HG03280 (cell line): ENCODE measurements at regions not wholly inside any gene's neighbourhood (a gene's known extent, or its start where the extent isn't known, plus 50 kb on each side); places are given as distances from the start of the nearest gene placed in this dataset.
"Not testable (repeated sequence)": the region's sequence is repeated elsewhere in the genome, so short reads cannot be mapped to it uniquely, and the experiment has no call there.

Experiments used
- ATAC-seq: cut with Tn5 transposase; IDR thresholded peaks from one replicate; pipeline ENCODE4 v1.9.1; 2021; ENCODE audit warnings: mild to moderate bottlenecking, moderate library complexity; ENCODE audit not compliant: unreplicated experiment

DNA sequence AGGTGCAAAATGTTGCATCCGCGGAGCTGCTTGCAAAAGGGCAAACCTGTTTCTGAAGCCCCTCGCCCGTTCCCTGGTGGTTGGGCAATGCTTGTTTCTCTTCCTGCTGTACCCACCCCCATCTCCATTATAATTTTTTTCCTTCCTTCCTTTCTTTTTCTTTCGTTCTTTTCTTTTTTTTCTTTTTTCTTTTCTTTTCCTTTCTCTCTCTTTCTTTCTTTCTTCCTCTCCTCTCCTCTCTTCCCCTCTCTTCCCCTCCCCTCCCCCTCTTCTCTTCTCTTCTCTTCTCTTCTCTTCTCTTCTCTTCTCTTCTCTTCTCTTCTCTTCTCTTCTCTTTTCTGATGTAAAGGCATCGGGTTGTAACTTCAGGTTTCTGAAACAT lies 278.2 kb downstream of the GATA3 start:
- ATAC-seq, result no peak

DNA sequence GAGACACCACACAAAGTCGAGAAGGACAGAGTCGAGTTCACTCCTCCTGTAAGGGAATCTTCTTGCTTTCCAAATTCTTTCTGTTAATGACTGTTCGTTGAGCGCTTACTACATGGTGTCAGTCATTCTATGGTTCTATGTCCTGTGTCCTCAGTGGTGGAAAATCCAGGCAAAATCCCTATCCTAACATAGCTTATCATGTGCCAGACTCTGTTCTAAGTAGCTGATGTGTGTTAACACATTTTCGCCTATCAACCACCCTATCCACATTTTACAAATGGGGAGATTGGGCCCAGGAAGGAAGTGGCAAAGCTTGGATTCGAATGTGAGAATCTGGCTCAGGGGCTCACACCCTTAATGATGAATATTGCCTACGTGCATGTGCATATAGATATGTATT lies 280.1 kb downstream of the GATA3 start:
- ATAC-seq, result no peak

DNA sequence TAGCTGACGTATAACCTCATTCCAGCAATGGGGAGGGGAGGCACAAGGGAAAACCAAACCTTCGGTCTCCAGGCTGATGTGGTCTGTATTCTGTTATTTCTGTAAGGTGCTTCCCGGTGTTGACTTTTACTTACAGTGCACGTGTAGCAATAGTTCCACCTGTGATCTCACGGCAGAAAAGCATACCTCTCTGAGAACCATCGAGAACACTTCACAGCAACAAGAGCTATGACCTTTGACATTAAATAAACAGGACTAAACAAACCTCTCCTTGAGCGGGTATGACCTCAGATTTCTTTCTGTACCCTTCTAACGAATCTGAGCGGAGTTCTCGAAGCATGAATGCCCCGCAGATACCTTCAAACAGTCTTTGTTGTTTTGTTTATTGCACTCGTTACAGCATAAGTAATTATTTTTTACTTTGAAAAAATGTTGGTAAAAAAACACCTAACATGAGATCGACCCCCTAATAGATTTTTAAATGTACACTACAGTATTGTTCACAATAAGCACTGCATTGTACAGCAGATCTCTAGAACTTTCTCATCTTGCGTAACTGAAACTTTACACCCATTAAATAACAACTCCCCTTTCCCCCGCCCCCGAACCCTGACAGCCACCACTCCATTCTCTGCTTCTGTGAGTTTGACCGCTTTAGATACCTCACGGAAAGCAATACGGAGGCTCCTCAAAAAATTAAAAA lies 282.3 kb downstream of the GATA3 start:
- no peak for ATAC-seq

DNA sequence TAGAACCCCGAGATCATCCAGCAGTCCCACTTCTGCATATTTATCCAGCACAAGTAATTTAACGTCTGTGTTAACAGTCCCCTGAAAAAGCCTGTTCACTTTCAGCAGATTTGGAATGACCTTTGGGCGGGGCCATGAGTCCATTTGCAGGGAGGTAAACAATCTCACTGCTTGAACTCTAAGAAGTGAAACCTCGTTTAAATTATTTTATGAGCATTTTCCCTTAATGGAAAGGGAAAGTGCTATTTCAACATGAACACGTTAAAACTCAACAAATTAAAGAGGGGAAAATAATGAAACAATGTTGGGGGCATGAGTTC lies 282.8 kb downstream of the GATA3 start:
- no peak for ATAC-seq

DNA sequence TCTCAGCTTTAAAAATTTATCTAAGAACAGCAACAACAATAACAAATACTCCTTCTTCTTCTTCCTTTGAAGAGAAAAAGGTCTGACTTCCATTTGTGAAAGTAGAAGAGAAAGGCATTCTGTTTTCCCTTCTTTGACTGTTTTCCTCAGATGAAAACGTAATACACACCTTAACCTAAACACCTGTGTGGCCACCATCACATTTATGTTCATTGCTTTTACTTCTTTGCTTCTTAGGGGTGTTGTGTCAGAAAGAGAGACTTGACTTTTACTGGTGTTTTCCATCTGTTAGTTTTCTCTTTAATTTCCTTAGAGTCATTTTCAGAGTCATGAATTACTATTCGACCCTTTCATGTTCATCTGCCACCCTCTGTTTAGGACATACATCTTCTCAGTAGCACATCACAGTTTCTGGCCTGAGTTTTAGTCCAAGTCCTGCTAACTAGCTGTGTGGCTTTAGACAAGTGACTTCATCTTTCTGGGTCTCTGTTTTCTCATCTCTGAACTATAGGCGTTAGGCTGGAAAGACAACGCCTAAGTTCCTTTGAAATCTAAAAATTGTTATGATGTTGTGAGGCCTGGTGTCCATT lies 283.8 kb downstream of the GATA3 start:
- ATAC-seq, result no peak

DNA sequence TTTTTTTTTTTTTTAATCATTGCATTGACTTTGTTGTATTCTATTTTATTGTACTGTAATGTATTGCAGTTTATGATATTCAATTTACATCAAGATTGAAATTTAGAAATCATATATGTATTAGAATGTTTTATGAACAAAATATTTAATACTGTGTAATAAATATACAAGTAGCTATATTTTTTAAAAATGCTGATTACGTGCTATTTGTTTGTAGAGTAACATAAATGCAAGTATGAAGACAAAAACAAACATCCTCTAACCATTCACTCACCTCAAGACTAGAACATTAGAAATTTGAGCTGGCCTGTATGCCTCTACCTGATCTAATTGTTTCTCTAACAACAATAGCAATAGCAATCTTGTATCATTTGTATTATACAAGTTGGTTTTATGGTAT lies 290.3 kb downstream of the GATA3 start:
- ATAC-seq, result no peak

DNA sequence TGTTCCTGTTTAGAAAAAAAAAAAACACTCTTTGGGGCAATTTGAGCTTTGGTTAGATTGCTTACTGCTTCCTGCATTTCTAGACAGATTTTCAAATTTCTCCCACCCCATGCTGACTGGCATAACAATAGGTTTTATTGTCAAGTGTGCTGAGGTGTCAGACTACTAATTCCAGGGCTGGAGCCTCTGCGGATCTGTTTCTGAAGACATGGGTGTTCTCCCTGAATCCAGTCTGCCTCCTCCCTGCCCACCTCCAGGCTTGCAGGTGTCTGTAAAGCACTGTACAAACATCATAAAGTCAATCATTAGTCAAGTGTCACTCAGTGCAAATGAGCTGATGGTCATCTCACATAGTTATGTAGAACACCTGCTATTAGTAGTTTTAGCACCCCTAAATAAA lies 292.4 kb downstream of the GATA3 start:
- no peak for ATAC-seq

DNA sequence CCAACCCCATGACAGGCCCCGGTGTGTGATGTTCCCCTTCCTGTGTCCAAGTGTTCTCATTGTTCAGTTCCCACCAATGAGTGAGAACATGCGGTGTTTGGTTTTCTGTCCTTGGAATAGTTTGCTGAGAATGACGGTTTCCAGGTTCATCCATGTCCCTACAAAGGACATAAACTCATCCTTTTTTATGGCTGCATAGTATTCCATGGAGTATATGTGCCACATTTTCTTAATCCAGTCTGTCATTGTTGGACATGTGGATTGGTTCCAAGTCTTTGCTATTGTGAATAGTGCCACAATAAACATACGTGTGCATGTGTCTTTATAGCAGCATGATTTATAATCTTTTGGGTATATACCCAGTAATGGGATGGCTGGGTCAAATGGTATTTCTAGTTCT lies 293.1 kb downstream of the GATA3 start:
- not testable (repeated sequence) for ATAC-seq

DNA sequence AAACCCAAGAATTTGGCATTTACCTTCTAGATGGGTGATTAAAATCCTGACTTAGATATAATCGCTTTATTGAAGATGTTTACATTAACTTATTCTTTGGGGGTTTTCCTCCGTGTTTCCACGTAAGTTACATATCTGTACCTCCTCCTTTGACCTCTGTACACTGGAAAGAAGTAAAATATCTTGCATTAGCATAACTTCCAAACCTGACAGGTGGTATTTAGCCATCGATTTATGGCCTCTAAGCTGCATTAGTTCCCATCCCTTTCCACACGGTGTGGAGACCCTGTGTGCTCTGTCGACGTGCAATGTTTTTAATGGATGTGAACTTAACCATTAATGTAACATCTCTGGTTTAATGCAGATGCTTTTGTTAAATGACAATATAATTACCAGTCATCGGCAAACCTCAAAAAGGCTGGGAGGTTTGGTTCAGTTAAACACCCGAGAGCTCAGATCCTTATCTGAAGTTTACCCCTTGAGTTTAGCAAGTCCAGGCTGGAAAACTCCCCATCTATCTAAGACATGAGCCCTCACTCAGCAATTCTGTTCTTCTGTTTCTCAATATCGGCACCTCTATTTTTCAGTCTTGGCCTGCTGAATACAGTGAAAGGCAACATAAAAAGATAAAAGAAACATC lies 295.2 kb downstream of the GATA3 start:
- no peak for ATAC-seq

DNA sequence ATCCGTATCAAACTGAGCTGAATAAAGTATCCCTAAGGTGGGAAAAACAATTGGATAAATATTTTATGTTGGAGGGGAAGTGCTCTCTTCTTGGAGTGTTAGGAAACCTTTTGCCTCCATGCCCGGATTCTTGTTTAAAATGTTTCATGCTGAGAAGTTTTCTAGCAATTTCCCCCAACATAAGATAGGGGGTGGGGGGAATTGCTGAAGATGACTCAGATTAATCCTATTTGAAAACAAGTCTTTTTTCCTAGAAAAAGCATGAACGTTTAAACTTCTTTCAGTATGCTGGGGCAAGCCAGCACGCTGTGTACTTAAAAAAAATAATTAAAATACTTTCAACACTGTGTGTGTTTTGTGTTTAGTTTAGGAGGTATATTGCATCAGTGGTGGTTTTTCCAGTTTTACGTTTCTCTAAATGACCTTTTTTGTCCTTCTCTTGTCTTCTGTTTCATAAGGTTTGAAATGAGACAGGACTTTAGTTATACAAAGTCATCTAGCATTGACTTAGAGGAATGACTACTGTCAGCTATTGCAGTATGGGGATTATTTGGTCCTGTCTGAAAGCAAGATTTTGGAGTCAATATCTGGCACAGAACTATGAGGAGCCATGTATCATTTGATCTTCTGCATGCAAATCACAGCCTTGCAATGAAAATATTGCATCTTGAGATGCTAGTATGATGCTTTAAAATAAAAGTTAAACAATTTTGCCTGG lies 295.9 kb downstream of the GATA3 start:
- no peak for ATAC-seq

DNA sequence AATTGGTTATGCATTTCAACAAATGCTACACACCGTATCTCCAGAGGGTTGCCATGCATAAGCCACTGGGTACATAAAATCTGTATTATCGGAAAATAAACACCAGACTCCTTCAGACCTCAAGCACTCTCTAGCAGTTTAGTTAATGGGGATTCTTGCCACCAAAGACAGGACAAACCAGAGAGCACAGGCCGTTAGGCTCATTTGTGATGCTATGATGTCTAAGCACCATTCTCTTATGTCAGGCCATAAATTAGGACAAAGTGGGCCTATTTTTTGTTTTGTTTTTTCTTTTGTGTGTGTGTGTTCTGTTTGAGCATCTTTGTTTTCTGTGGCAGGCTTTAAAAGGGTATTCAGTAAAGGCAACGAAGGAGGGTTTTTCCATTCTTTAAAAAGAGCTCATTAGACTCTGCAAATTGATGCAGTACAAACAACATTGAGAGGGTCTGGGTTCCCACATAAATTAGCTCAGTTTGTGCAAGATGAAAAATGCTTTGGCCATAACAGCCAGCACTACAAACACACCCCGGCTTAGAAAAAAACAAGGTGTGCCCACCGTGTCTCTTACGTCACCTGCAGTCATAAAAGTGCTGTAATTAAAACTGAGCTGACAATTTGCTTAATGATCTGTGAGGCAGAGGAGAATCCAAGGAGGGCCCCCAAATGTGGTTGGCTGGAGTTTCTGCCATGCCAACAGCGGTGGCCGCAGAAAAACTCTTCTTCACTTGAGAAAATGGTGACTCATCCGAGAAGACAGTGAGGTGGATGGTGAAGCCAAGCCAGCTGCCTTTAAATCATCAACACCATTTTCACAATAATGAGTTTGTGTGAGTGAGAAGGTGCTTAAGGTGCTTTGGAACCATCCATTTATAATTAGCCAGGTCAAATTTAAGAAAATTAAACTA lies 297.9 kb downstream of the GATA3 start:
- no peak for ATAC-seq

DNA sequence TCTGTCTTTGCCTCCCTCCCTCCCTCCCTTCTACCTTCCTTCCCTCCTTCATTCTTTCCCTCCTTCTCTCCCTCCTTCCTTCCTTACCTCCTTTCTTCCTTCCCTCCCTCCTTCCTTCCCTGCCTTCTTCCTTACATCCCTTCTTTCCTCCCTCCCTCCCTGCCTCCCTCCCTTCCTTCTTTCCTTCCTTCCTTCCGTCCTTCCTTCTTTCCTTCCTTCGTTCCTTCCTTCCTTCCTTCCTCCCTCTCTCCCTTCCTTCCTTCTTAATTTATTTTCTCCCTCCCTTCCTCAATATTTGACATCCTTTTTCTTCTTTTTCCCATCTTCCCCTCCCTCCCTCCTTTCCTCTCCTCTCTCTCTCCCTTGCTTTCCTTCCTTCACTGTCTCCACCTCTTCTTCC lies 301.8 kb downstream of the GATA3 start:
- no peak for ATAC-seq

DNA sequence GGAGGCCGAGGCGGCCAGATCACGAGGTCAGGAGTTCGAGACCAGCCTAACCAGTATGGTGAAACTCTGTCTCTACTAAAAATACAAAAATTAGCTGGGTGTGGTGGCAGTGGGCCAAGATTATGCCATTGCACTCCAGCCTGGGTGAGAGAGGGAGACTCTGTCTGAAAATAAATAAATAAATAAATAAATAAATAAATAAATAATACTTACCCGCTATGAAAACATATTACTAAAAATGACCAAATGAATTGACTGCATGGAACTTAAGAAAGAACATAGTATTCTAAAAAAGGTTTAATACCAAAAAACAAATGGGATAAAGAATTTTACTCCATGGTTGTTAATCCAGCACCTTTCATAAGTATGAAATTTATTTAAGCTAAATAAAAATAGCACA lies 305.0 kb downstream of the GATA3 start:
- ATAC-seq, result no peak

DNA sequence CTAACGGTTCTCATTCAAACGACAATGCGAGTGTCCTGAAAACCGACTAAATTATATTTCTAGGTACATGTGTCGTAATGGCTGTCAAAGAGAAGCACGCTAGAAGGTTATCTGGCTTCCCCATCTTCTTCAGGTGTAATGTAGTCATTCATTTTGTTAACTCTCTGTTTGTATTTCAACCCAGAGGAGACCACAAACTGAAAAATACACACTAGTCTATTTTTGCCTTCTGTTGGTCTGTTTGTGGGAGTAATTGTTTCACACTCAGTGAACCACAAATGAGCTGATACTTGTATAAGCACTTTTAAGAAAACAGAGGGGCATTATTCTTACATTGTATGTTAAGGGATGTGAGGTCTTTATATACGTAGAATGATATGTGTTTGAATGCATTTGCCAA lies 305.9 kb downstream of the GATA3 start:
- no peak for ATAC-seq

DNA sequence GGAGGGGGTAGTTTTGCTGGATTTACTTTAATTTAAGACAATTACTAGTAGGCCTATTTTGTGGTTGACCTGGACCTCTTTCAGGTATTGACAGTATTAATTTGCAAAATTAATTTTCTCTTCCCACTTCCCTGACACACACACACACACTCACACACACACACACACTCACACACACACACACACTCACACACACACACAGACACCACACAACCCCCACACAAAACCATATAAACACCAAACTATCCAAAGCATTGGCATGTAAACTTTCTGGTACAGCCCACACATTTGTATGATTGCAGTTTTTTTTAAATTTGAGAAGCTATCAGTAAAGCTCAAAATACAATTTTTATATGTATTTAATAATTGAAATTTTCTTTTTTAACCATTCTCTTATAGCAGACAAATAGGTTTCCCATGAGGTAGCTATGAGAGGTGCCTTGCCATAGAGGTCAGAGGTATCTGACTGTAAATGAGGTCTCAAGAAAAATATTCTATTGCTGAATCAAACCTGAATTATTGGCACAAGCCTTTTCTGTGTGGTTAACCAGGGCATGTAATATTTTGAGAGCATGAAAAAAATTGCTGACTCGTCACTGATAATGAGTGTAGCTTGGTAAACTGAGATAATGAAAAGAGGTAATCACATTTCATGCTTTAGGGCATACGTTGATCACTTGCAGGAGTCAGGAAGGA lies 306.5 kb downstream of the GATA3 start:
- no peak for ATAC-seq

DNA sequence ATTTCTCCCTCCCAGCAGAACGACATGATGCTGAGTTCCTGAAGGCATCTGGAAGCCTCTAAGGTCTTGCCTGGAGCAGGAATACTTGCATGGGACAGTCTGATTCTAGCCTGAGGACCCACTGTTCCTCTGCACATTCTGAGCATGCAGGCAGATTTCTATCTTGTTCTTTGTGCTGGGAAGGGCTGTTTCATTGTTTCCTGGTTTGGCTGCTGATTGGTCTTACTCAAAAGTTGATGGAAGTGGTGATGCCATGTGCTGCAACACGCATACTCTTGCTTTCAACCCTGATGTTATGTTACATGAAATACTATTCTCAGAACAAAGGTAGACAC lies 307.0 kb downstream of the GATA3 start:
- ATAC-seq, result no peak

DNA sequence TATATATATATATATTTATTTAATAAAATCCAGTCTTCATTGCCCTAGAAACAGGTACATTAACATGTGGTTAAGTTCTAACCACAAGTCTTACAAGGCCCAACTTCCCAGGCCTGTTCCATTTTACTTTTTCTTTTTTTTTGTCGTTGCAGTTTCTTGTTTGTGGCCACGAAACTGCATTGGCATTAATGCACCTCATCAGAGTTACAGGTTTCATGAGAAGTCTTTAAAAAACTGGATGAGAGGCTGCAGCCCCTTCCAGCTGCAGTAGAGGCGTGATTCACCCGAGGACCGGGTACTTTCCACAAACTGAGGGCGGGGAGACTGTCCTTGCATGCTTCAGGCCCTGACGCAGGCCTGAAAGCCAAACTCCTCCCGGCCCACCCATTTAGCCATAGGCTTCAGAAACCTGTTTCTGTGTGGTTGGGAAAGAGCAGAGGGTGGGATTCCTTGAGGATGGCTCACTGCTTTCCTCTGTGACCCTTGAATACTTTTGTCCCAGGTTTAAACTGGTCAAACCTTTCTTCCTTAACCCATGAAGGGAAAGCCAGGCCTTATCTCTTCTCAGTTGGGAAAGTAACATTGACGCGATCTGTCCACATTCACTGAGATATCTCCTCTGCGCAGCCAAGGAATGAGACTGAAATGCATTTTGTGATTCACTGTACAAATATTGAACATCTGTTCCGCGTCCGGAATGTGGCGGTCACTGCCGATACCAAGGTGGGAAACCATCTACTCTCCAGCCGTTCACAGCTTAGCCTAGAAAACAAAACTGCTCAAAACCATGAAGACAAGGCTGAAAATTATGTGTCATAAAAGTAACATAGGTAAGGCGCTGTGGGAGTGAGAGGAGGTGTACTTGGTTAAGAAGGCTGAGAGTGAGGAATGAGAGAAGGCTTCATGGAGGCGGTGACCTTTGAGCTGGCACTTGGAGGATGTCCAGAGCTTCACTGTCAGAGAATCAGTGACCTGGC lies 311.7 kb downstream of the GATA3 start:
- no peak for ATAC-seq

DNA sequence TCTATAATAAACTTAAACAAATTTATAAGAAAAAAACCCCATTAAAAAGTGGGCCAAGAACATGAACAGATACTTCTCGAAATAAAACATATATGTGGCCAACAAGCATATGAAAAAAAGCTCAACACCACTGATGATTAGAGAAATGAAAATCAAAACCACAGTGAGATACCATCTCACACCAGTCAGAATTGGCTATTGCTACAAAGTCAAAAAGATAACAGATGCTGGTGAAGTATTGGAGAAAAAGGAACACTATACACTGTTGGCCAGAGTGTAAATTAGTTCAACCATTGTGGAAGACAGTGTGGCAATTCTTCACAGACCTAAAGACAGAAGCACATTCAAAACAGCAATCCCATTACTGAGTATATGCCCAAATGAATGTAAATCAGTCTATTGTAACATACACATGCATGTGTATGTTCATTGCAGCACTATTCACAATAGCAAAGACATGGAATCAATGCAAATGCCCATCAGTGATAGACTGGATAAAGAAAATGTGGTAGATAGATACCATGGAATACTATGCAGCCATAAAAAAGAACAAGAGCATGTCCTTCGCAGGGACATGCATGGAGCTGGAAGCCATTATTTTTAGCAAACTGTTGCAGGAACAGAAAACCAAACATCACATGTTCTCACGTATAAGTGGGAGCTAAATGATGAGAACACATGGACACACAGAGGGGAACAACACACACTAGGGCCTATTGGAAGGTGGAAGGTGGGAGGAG lies 313.4 kb downstream of the GATA3 start:
- ATAC-seq, result not testable (repeated sequence)

DNA sequence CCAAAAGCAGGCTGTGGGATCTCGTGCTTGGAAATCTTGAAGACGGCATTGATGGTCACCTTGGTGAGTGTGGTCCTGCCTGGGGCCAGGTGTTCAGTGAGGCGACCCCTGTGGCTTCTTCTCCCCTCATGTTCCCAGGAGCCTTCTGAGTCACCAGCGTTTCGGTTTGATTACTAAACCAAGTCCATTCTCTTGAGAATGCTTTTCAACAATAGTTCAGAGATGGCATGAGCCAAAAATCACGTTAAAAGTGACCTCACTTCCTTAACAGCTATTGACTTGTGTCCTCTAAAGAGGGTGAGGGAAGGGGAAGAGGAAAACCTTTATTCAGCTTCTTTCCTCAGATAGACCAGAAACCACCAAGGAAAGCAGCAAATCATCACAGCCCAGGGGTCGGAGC lies 315.2 kb downstream of the GATA3 start:
- ATAC-seq, result no peak
